ENCODE measurements at regions not wholly inside any gene's neighbourhood (a gene's known extent, or its start where the extent isn't known, plus 50 kb on each side); places are given as distances from the start of the nearest gene placed in this dataset.

GRCh38 chr14:87160989-87161388 lies 832.0 kb downstream of the GALC start:
- Histone ChIP-seq H3K27ac (ENCODE audit: low read depth, low read length, severe bottlenecking) (no peak overlapping the region), H3K4me3 (ENCODE audit: extremely low read depth, insufficient read depth, low read length, poor library complexity, severe bottlenecking) (no peak overlapping the region)
- WGBS, 2 experiments (ENCODE audit: insufficient coverage in 2 of 2): 27 to 45% methylated on average over 2 of the region's 2 CpGs

GRCh38 chr14:87158283-87158682 lies 834.7 kb downstream of the GALC start:
- H3K4me3 ChIP-seq (ENCODE audit: extremely low read depth, insufficient read depth, low read length, poor library complexity, severe bottlenecking): no peak overlapping the region
- H3K27ac ChIP-seq (ENCODE audit: low read depth, low read length, severe bottlenecking): no peak overlapping the region
- H3K36me3 ChIP-seq (ENCODE audit: control insufficient read depth, insufficient read depth, low read length): no peaks in the 10 kb centered on the region
- H3K9me3 ChIP-seq (ENCODE audit: control insufficient read depth, low read length): no peaks in the 10 kb centered on the region
- 95% methylated on average over 4 of the region's 5 CpGs; no CpG with 5 or more reads in 1 of the 2 experiments for WGBS, 2 experiments (ENCODE audit: insufficient coverage in 2 of 2)
- no peaks in the 10 kb centered on the region for H3K4me1 ChIP-seq (ENCODE audit: control insufficient read depth, insufficient read depth, low read length, poor library complexity, severe bottlenecking)

More at GRCh38 chr14:87160989-87161388, 832.0 kb downstream of the GALC start:
- Histone ChIP-seq H3K9me3 (ENCODE audit: control insufficient read depth, low read length) (no peaks in the 10 kb centered on the region), H3K4me1 (ENCODE audit: control insufficient read depth, insufficient read depth, low read length, poor library complexity, severe bottlenecking) (no peaks in the 10 kb centered on the region), H3K36me3 (ENCODE audit: control insufficient read depth, insufficient read depth, low read length) (no peaks in the 10 kb centered on the region)

- no peaks in the 10 kb centered on the region for H3K4me1 ChIP-seq (ENCODE audit: control insufficient read depth, insufficient read depth, low read length, poor library complexity, severe bottlenecking)
- H3K4me3 ChIP-seq (ENCODE audit: extremely low read depth, insufficient read depth, low read length, poor library complexity, severe bottlenecking): no peak overlapping the region
- H3K9me3 ChIP-seq (ENCODE audit: control insufficient read depth, low read length): no peaks in the 10 kb centered on the region
- no peaks in the 10 kb centered on the region for H3K36me3 ChIP-seq (ENCODE audit: control insufficient read depth, insufficient read depth, low read length)
- H3K27ac ChIP-seq (ENCODE audit: low read depth, low read length, severe bottlenecking): no peak overlapping the region
Observed at GRCh38 chr14:87156878-87157277, 836.1 kb downstream of the GALC start.

GRCh38 chr14:87155856-87156488 lies 837.0 kb downstream of the GALC start:
- no peak overlapping the region for H3K27ac ChIP-seq (ENCODE audit: low read depth, low read length, severe bottlenecking)
- H3K36me3 ChIP-seq (ENCODE audit: control insufficient read depth, insufficient read depth, low read length): no peaks in the 10 kb centered on the region
- no peak overlapping the region for H3K4me3 ChIP-seq (ENCODE audit: extremely low read depth, insufficient read depth, low read length, poor library complexity, severe bottlenecking)
- no peaks in the 10 kb centered on the region for H3K4me1 ChIP-seq (ENCODE audit: control insufficient read depth, insufficient read depth, low read length, poor library complexity, severe bottlenecking)
- 43 to 67% methylated on average over 1 of the region's 1 CpG for WGBS, 2 experiments (ENCODE audit: insufficient coverage in 2 of 2)
- no peaks in the 10 kb centered on the region for H3K9me3 ChIP-seq (ENCODE audit: control insufficient read depth, low read length)

GRCh38 chr14:87153901-87154300 lies 839.1 kb downstream of the GALC start:
- Histone ChIP-seq H3K4me3 (ENCODE audit: extremely low read depth, insufficient read depth, low read length, poor library complexity, severe bottlenecking) (no peak overlapping the region), H3K36me3 (ENCODE audit: control insufficient read depth, insufficient read depth, low read length) (no peaks in the 10 kb centered on the region), H3K4me1 (ENCODE audit: control insufficient read depth, insufficient read depth, low read length, poor library complexity, severe bottlenecking) (no peaks in the 10 kb centered on the region), H3K27ac (ENCODE audit: low read depth, low read length, severe bottlenecking) (no peak overlapping the region), H3K9me3 (ENCODE audit: control insufficient read depth, low read length) (no peaks in the 10 kb centered on the region)
- WGBS, 2 experiments (ENCODE audit: insufficient coverage in 2 of 2): 50% methylated on average over 2 of the region's 4 CpGs; no CpG with 5 or more reads in 1 of the 2 experiments

GRCh38 chr14:87153391-87153790 lies 839.6 kb downstream of the GALC start:
- no peak overlapping the region for H3K4me3 ChIP-seq (ENCODE audit: extremely low read depth, insufficient read depth, low read length, poor library complexity, severe bottlenecking)
- H3K27ac ChIP-seq (ENCODE audit: low read depth, low read length, severe bottlenecking): no peak overlapping the region
- no CpG with 5 or more reads among the region's 2 CpGs for WGBS, 2 experiments (ENCODE audit: insufficient coverage in 2 of 2)
- no peaks in the 10 kb centered on the region for H3K4me1 ChIP-seq (ENCODE audit: control insufficient read depth, insufficient read depth, low read length, poor library complexity, severe bottlenecking)
- H3K9me3 ChIP-seq (ENCODE audit: control insufficient read depth, low read length): no peaks in the 10 kb centered on the region
- no peaks in the 10 kb centered on the region for H3K36me3 ChIP-seq (ENCODE audit: control insufficient read depth, insufficient read depth, low read length)

- 29 to 67% methylated on average over 1 of the region's 5 CpGs for WGBS, 2 experiments (ENCODE audit: insufficient coverage in 2 of 2)
- Histone ChIP-seq H3K9me3 (ENCODE audit: control insufficient read depth, low read length) (no peaks in the 10 kb centered on the region), H3K27ac (ENCODE audit: low read depth, low read length, severe bottlenecking) (no peak overlapping the region), H3K36me3 (ENCODE audit: control insufficient read depth, insufficient read depth, low read length) (no peaks in the 10 kb centered on the region), H3K4me1 (ENCODE audit: control insufficient read depth, insufficient read depth, low read length, poor library complexity, severe bottlenecking) (no peaks in the 10 kb centered on the region), H3K4me3 (ENCODE audit: extremely low read depth, insufficient read depth, low read length, poor library complexity, severe bottlenecking) (no peak overlapping the region)
Observed at GRCh38 chr14:87152693-87153092, 840.3 kb downstream of the GALC start.

GRCh38 chr14:87149583-87150354 lies 843.2 kb downstream of the GALC start:
- Histone ChIP-seq H3K4me1 (ENCODE audit: control insufficient read depth, insufficient read depth, low read length, poor library complexity, severe bottlenecking) (no peaks in the 10 kb centered on the region), H3K27ac (ENCODE audit: low read depth, low read length, severe bottlenecking) (no peak overlapping the region), H3K9me3 (ENCODE audit: control insufficient read depth, low read length) (no peaks in the 10 kb centered on the region), H3K4me3 (ENCODE audit: extremely low read depth, insufficient read depth, low read length, poor library complexity, severe bottlenecking) (no peak overlapping the region), H3K36me3 (ENCODE audit: control insufficient read depth, insufficient read depth, low read length) (no peaks in the 10 kb centered on the region)
- WGBS, 2 experiments (ENCODE audit: insufficient coverage in 2 of 2): 23 to 24% methylated on average over 3 to 4 of the region's 6 CpGs

- Histone ChIP-seq H3K4me3 (ENCODE audit: extremely low read depth, insufficient read depth, low read length, poor library complexity, severe bottlenecking) (no peak overlapping the region), H3K36me3 (ENCODE audit: control insufficient read depth, insufficient read depth, low read length) (no peaks in the 10 kb centered on the region), H3K27ac (ENCODE audit: low read depth, low read length, severe bottlenecking) (no peak overlapping the region), H3K9me3 (ENCODE audit: control insufficient read depth, low read length) (no peaks in the 10 kb centered on the region), H3K4me1 (ENCODE audit: control insufficient read depth, insufficient read depth, low read length, poor library complexity, severe bottlenecking) (no peaks in the 10 kb centered on the region)
- no CpG with 5 or more reads among the region's 3 CpGs for WGBS, 2 experiments (ENCODE audit: insufficient coverage in 2 of 2)
Observed at GRCh38 chr14:87148655-87149054, 844.3 kb downstream of the GALC start.

- no CpG with 5 or more reads among the region's 3 CpGs for WGBS, 2 experiments (ENCODE audit: insufficient coverage in 2 of 2)
- no peaks in the 10 kb centered on the region for H3K36me3 ChIP-seq (ENCODE audit: control insufficient read depth, insufficient read depth, low read length)
- no peak overlapping the region for H3K27ac ChIP-seq (ENCODE audit: low read depth, low read length, severe bottlenecking)
- no peak overlapping the region for H3K4me3 ChIP-seq (ENCODE audit: extremely low read depth, insufficient read depth, low read length, poor library complexity, severe bottlenecking)
- no peaks in the 10 kb centered on the region for H3K9me3 ChIP-seq (ENCODE audit: control insufficient read depth, low read length)
- no peaks in the 10 kb centered on the region for H3K4me1 ChIP-seq (ENCODE audit: control insufficient read depth, insufficient read depth, low read length, poor library complexity, severe bottlenecking)
Observed at GRCh38 chr14:87142551-87143211, 850.3 kb downstream of the GALC start.

- H3K27ac ChIP-seq (ENCODE audit: low read depth, low read length, severe bottlenecking): no peak overlapping the region
- H3K4me1 ChIP-seq (ENCODE audit: control insufficient read depth, insufficient read depth, low read length, poor library complexity, severe bottlenecking): no peaks in the 10 kb centered on the region
- no peaks in the 10 kb centered on the region for H3K9me3 ChIP-seq (ENCODE audit: control insufficient read depth, low read length)
- no peak overlapping the region for H3K4me3 ChIP-seq (ENCODE audit: extremely low read depth, insufficient read depth, low read length, poor library complexity, severe bottlenecking)
- no peaks in the 10 kb centered on the region for H3K36me3 ChIP-seq (ENCODE audit: control insufficient read depth, insufficient read depth, low read length)
- WGBS, 2 experiments (ENCODE audit: insufficient coverage in 2 of 2): 79 to 95% methylated on average over 2 of the region's 2 CpGs
Observed at GRCh38 chr14:87141801-87142200, 851.2 kb downstream of the GALC start.
